ENCODE measurements at regions not wholly inside any gene's neighbourhood (a gene's known extent, or its start where the extent isn't known, plus 50 kb on each side); places are given as distances from the start of the nearest gene placed in this dataset.
"Not testable (repeated sequence)": the region's sequence is repeated elsewhere in the genome, so short reads cannot be mapped to it uniquely, and the experiment has no call there.

DNA sequence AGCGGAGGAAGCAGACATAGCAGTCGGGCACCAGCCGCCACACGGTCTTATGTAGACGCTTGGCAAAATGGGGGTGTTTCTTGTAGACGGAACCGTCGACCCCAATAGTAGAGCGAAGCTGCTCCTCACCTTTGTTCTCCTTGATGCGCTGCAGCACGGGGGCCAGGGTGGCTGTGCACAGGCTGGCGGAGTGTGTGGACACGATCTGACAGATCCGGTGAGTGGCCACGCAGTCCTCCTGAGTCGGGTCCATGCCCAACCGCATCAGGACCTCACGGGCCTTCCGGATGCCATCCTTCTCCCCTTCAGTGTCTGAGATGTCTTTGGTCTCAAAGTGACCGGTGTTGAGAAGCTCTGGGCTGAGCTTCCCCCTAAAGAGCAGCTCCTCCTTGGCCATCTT, 153.0 kb downstream of the TENT5D start:
- CTCF ChIA-PET, result no interaction called here
- intact Hi-C loops (cut with micrococcal nuclease), result no loop called here

GRCh38 chrX:80574486-80575086, 154.3 kb downstream of the TENT5D start:
- intact Hi-C loops (cut with micrococcal nuclease), result loop anchor here (5.0 kb wide), 1 partner anchor 292 kb away; no protein-coding TSS in a partner anchor
- H3K4me3 ChIP-seq (replicated peaks in 1 of 2; ENCODE audit: low read depth in 1 of 2, low read length in 2 of 2); H3K9ac ChIP-seq (ENCODE audit: low read length); H3K9me2 ChIP-seq (ENCODE audit: insufficient read depth); BruUV-seq (replicated peaks); RAD21 ChIA-PET (ENCODE audit: low non-redundant PET in 1 of 2, low total read pairs in 2 of 2, uncharacterized antibody in 2 of 2, unreplicated experiment in 2 of 2); H3K9me3 ChIP-seq (ENCODE audit: control insufficient read depth in 1 of 2, insufficient read depth in 1 of 2, low read depth in 1 of 2, low read length in 2 of 2); H3K36me3 ChIP-seq (ENCODE audit: control insufficient read depth in 1 of 2, insufficient read depth in 2 of 2, low read length in 2 of 2); H3K4me2 ChIP-seq (ENCODE audit: low read length); POLR2A ChIA-PET; DNase-seq (ENCODE audit: low read depth, low spot score); H3K27me3 ChIP-seq (ENCODE audit: insufficient read depth, low read length); H4K20me1 ChIP-seq (ENCODE audit: insufficient read depth); CTCF ChIA-PET; H2AFZ ChIP-seq (ENCODE audit: low read depth, low read length, poor library complexity, severe bottlenecking); H3K79me2 ChIP-seq (ENCODE audit: insufficient read depth, low read length); ATAC-seq; H3K4me1 ChIP-seq (ENCODE audit: control insufficient read depth in 1 of 2, insufficient read depth in 2 of 2, low read length in 2 of 2); H3K27ac ChIP-seq (ENCODE audit: low read depth, low read length): not testable (repeated sequence)

More for the DNA sequence above, 153.0 kb downstream of the TENT5D start:
- H3K27me3 ChIP-seq (ENCODE audit: insufficient read depth, low read length), result no peaks in the 10 kb centered on the region
- no peaks in the 10 kb centered on the region for H3K36me3 ChIP-seq (ENCODE audit: control insufficient read depth in 1 of 2, insufficient read depth in 2 of 2, low read length in 2 of 2)
- H3K79me2 ChIP-seq (ENCODE audit: insufficient read depth, low read length), result no peaks in the 10 kb centered on the region
- no peak overlapping the region for H3K4me2 ChIP-seq (ENCODE audit: low read length)
- no peak overlapping the region for H3K4me3 ChIP-seq (replicated peaks in 1 of 2; ENCODE audit: low read depth in 1 of 2, low read length in 2 of 2)
- ChIA-PET POLR2A (no interaction called here), RAD21 (ENCODE audit: low non-redundant PET in 1 of 2, low total read pairs in 2 of 2, uncharacterized antibody in 2 of 2, unreplicated experiment in 2 of 2) (no interaction called here)
- BruUV-seq (replicated peaks), result no TSS peak
- H3K27ac ChIP-seq (ENCODE audit: low read depth, low read length), result no peak overlapping the region
- TF ChIP-seq JUND (IDR thresholded peaks at IDR 0.05) (no peak), ELF1 (IDR thresholded peaks at IDR 0.05; ENCODE audit: borderline replicate concordance, low read depth) (no peak), CTCF (IDR thresholded peaks at IDR 0.05 in 2 of 3, conservative IDR thresholded peaks at IDR 0.05 in 1 of 3; ENCODE audit: borderline replicate concordance in 1 of 3, insufficient read depth in 1 of 3, low read depth in 2 of 3, low read length in 2 of 3) (no peak), EZH2phosphoT487 (IDR thresholded peaks at IDR 0.05; ENCODE audit: borderline replicate concordance) (no peak), POLR2AphosphoS5 (IDR thresholded peaks at IDR 0.05; ENCODE audit: low read depth, low read length) (no peak), CBX3 (IDR thresholded peaks at IDR 0.05; ENCODE audit: low read depth) (no peak), TCF7L2 (IDR thresholded peaks at IDR 0.05; ENCODE audit: borderline replicate concordance, extremely low read depth, insufficient read depth, insufficient read length) (no peak), CEBPB (IDR thresholded peaks at IDR 0.05; ENCODE audit: low read depth) (no peak)
- no peaks in the 10 kb centered on the region for H3K9me3 ChIP-seq (ENCODE audit: control insufficient read depth in 1 of 2, insufficient read depth in 1 of 2, low read depth in 1 of 2, low read length in 2 of 2)
- no peak for ATAC-seq
- H3K4me1 ChIP-seq (ENCODE audit: control insufficient read depth in 1 of 2, insufficient read depth in 2 of 2, low read length in 2 of 2), result no peaks in the 10 kb centered on the region
- DNase-seq (ENCODE audit: low read depth, low spot score), result no peak
- no peak overlapping the region for H3K9ac ChIP-seq (ENCODE audit: low read length)
- H2AFZ ChIP-seq (ENCODE audit: low read depth, low read length, poor library complexity, severe bottlenecking), result no peak overlapping the region
- H4K20me1 ChIP-seq (ENCODE audit: insufficient read depth), result no peaks in the 10 kb centered on the region
- H3K9me2 ChIP-seq (ENCODE audit: insufficient read depth), result no peaks in the 10 kb centered on the region
